CD4-positive, CD25-positive, alpha-beta regulatory T cell (primary cell): ENCODE measurements at regions not wholly inside any gene's neighbourhood (a gene's known extent, or its start where the extent isn't known, plus 50 kb on each side); places are given as distances from the start of the nearest gene placed in this dataset.
"Not testable (repeated sequence)": the region's sequence is repeated elsewhere in the genome, so short reads cannot be mapped to it uniquely, and the experiment has no call there.

Experiments used
- ATAC-seq, 2 donors: fragments of 150-1000 bp; cut with Tn5 transposase; one replicate each; pipeline ENCODE4 v1.10.0; 2021; ENCODE audit warnings: low read depth in 2 of 2, moderate number of reproducible peaks in 2 of 2, moderate library complexity in 1 of 2
- DNase-seq, 3 donors: peaks; one replicate each; pipeline versions ENCODE4 v3.0.0 to v3.0.0-alpha.2; 2012 to 2022; ENCODE audit warnings: mixed read lengths in 1 of 3
- H3K27ac ChIP-seq: one replicate; pipeline ENCODE4 v1.7.0; 2013; ENCODE audit warnings: mild to moderate bottlenecking, low read length; ENCODE audit not compliant: insufficient read depth, poor library complexity, severe bottlenecking
- H3K27me3 ChIP-seq: one replicate; pipeline ENCODE4 v1.7.0; 2013; ENCODE audit warnings: low read length; ENCODE audit not compliant: control insufficient read depth, insufficient read depth
- H3K36me3 ChIP-seq: one replicate; pipeline ENCODE4 v1.7.0; 2013; ENCODE audit warnings: mild to moderate bottlenecking, low read length, moderate library complexity; ENCODE audit not compliant: control insufficient read depth, insufficient read depth
- H3K4me1 ChIP-seq: 2 replicates; pipeline ENCODE4 v1.7.0; 2013; ENCODE audit warnings: mild to moderate bottlenecking, low read length; ENCODE audit not compliant: insufficient read depth, control insufficient read depth, poor library complexity, severe bottlenecking
- H3K4me3 ChIP-seq: one replicate; pipeline ENCODE4 v1.7.0; 2013; ENCODE audit warnings: low read depth, mild to moderate bottlenecking, low read length, moderate library complexity
- H3K9me3 ChIP-seq, 2 experiments: 1 replicate in 1 of 2; 2 replicates in 1 of 2; pipeline ENCODE4 v1.7.0; 2013; ENCODE audit warnings: low read length in 2 of 2, mild to moderate bottlenecking in 1 of 2, moderate library complexity in 1 of 2; ENCODE audit not compliant: control insufficient read depth in 2 of 2
- H3K27ac Mint-ChIP-seq, 3 donors: one replicate each; pipeline ENCODE4 v1.8.0; 2020 to 2022; ENCODE audit warnings: mild to moderate bottlenecking in 3 of 3, mixed read lengths in 3 of 3, moderate library complexity in 2 of 3
- H3K27me3 Mint-ChIP-seq: one replicate; pipeline ENCODE4 v1.8.0; 2022; ENCODE audit warnings: mild to moderate bottlenecking, mixed read lengths
- H3K36me3 Mint-ChIP-seq: one replicate; pipeline ENCODE4 v1.8.0; 2020; ENCODE audit warnings: mixed read lengths
- H3K4me1 Mint-ChIP-seq, 4 donors: one replicate each; pipeline ENCODE4 v1.8.0; 2020 to 2022; ENCODE audit warnings: mixed read lengths in 4 of 4, mild to moderate bottlenecking in 1 of 4
- H3K4me3 Mint-ChIP-seq, 4 donors: one replicate each; pipeline ENCODE4 v1.8.0; 2020 to 2022; ENCODE audit warnings: mild to moderate bottlenecking in 4 of 4, mixed read lengths in 4 of 4, moderate library complexity in 3 of 4
- H3K9me3 Mint-ChIP-seq, 7 donors: one replicate each; pipeline ENCODE4 v1.8.0; 2020 to 2022; ENCODE audit warnings: mixed read lengths in 7 of 7, mild to moderate bottlenecking in 3 of 7, moderate library complexity in 2 of 7

- H3K4me1 ChIP-seq = peaks cover 8% of the 10 kb centered on the region
- Mint-ChIP-seq H3K9me3 (no peaks in the 10 kb centered on the region), H3K27me3 (no peaks in the 10 kb centered on the region), H3K4me1 (peaks cover 6 to 15% (median 11%) of the 10 kb centered on the region in 4 donors), H3K27ac (no peak overlapping the region), H3K36me3 (no peaks in the 10 kb centered on the region), H3K4me3 (peak overlapping the region in 1 of 4 donors; percentile 5)
- no peak for ATAC-seq
- no peaks in the 10 kb centered on the region for H3K9me3 ChIP-seq
- no peak overlapping the region for H3K27ac ChIP-seq
- H3K36me3 ChIP-seq = no peaks in the 10 kb centered on the region
- no peak overlapping the region for H3K4me3 ChIP-seq
- no peak for DNase-seq
- H3K27me3 ChIP-seq = no peaks in the 10 kb centered on the region
Measured at GRCh38 chr5:40227366-40227765, 452.3 kb upstream of the PTGER4 start.

- ATAC-seq = no peak
- H3K9me3 ChIP-seq = no peaks in the 10 kb centered on the region
- Mint-ChIP-seq H3K4me1 (peaks cover 6 to 15% (median 12%) of the 10 kb centered on the region in 4 donors), H3K27me3 (no peaks in the 10 kb centered on the region), H3K4me3 (peak overlapping the region in 1 of 4 donors; percentile 5), H3K9me3 (no peaks in the 10 kb centered on the region), H3K36me3 (no peaks in the 10 kb centered on the region), H3K27ac (no peak overlapping the region)
- H3K4me3 ChIP-seq = no peak overlapping the region
- DNase-seq = no peak
- H3K27ac ChIP-seq = no peak overlapping the region
- H3K4me1 ChIP-seq = peaks cover 8% of the 10 kb centered on the region
- no peaks in the 10 kb centered on the region for H3K36me3 ChIP-seq
- no peaks in the 10 kb centered on the region for H3K27me3 ChIP-seq
Measured at GRCh38 chr5:40226906-40227305, 452.8 kb upstream of the PTGER4 start.

GRCh38 chr5:40225147-40225546 is 454.6 kb upstream of the PTGER4 start:
- H3K36me3 ChIP-seq, H3K9me3 ChIP-seq, H3K36me3 Mint-ChIP-seq, H3K27me3 Mint-ChIP-seq, H3K27ac ChIP-seq, H3K4me1 ChIP-seq, H3K4me3 ChIP-seq, H3K9me3 Mint-ChIP-seq, ATAC-seq, DNase-seq, H3K27me3 ChIP-seq, H3K27ac Mint-ChIP-seq: not testable (repeated sequence)
- Mint-ChIP-seq H3K4me1 (peaks cover 6 to 15% (median 13%) of the 10 kb centered on the region in 4 donors), H3K4me3 (peak overlapping the region in 1 of 4 donors; percentile 64)

- DNase-seq (no peak), ATAC-seq (no peak)
- Mint-ChIP-seq H3K36me3 (no peaks in the 10 kb centered on the region), H3K27ac (peak overlapping the region in 1 of 3 donors; percentile 19), H3K9me3 (peaks cover 0 to 3% (median 0%) of the 10 kb centered on the region in 7 donors), H3K27me3 (no peaks in the 10 kb centered on the region), H3K4me1 (peaks cover 6 to 15% (median 13%) of the 10 kb centered on the region in 4 donors), H3K4me3 (no peak overlapping the region)
- Histone ChIP-seq H3K4me1 (peaks cover 8% of the 10 kb centered on the region), H3K4me3 (peak overlapping the region; percentile 21), H3K27me3 (no peaks in the 10 kb centered on the region), H3K36me3 (no peaks in the 10 kb centered on the region), H3K27ac (no peak overlapping the region), H3K9me3 (no peaks in the 10 kb centered on the region)
Measured at GRCh38 chr5:40224421-40224820, 455.3 kb upstream of the PTGER4 start.

GRCh38 chr5:40223884-40224402 is 455.8 kb upstream of the PTGER4 start:
- Mint-ChIP-seq H3K27ac (peak overlapping the region in 1 of 3 donors; percentile 19), H3K27me3 (no peaks in the 10 kb centered on the region), H3K9me3 (peaks cover 0 to 3% (median 0%) of the 10 kb centered on the region in 7 donors), H3K4me1 (peaks cover 6 to 15% (median 13%) of the 10 kb centered on the region in 4 donors), H3K36me3 (no peaks in the 10 kb centered on the region), H3K4me3 (peak overlapping the region in 1 of 4 donors; percentile 3)
- DNase-seq (peak in 1 of 3 donors; percentile 36), ATAC-seq (peak in 1 of 2 donors; percentile 20)
- H3K36me3 ChIP-seq = no peaks in the 10 kb centered on the region
- no peaks in the 10 kb centered on the region for H3K27me3 ChIP-seq
- no peak overlapping the region for H3K27ac ChIP-seq
- peak overlapping the region; percentile 21 for H3K4me3 ChIP-seq
- H3K4me1 ChIP-seq = peaks cover 8% of the 10 kb centered on the region
- H3K9me3 ChIP-seq = no peaks in the 10 kb centered on the region

GRCh38 chr5:40221796-40222195 is 457.9 kb upstream of the PTGER4 start:
- ATAC-seq (no peak), DNase-seq (no peak)
- H3K4me1 Mint-ChIP-seq = peaks cover 6 to 15% (median 13%) of the 10 kb centered on the region in 4 donors
- no peak overlapping the region for H3K4me3 ChIP-seq
- H3K27me3 Mint-ChIP-seq = no peaks in the 10 kb centered on the region
- no peaks in the 10 kb centered on the region for H3K36me3 ChIP-seq
- H3K4me3 Mint-ChIP-seq = no peak overlapping the region
- H3K9me3 Mint-ChIP-seq = peaks cover 0 to 3% (median 0%) of the 10 kb centered on the region in 7 donors
- H3K27ac Mint-ChIP-seq = no peak overlapping the region
- no peaks in the 10 kb centered on the region for H3K36me3 Mint-ChIP-seq
- no peak overlapping the region for H3K27ac ChIP-seq
- H3K4me1 ChIP-seq = peaks cover 8% of the 10 kb centered on the region
- no peaks in the 10 kb centered on the region for H3K27me3 ChIP-seq
- H3K9me3 ChIP-seq = no peaks in the 10 kb centered on the region

- H3K4me3 ChIP-seq = no peak overlapping the region
- no peaks in the 10 kb centered on the region for H3K27me3 Mint-ChIP-seq
- H3K4me1 Mint-ChIP-seq = peaks cover 6 to 15% (median 13%) of the 10 kb centered on the region in 4 donors
- H3K9me3 Mint-ChIP-seq = peaks cover 0 to 3% (median 0%) of the 10 kb centered on the region in 7 donors
- H3K9me3 ChIP-seq = no peaks in the 10 kb centered on the region
- H3K4me1 ChIP-seq = peaks cover 8% of the 10 kb centered on the region
- H3K36me3 Mint-ChIP-seq = no peaks in the 10 kb centered on the region
- ATAC-seq (no peak), DNase-seq (no peak)
- H3K4me3 Mint-ChIP-seq = peak overlapping the region in 1 of 4 donors; percentile 13
- no peaks in the 10 kb centered on the region for H3K27me3 ChIP-seq
- no peaks in the 10 kb centered on the region for H3K36me3 ChIP-seq
- no peak overlapping the region for H3K27ac Mint-ChIP-seq
- no peak overlapping the region for H3K27ac ChIP-seq
Measured at GRCh38 chr5:40221255-40221654, 458.5 kb upstream of the PTGER4 start.

GRCh38 chr5:40220260-40220659 is 459.5 kb upstream of the PTGER4 start:
- H3K27me3 ChIP-seq = no peaks in the 10 kb centered on the region
- no peaks in the 10 kb centered on the region for H3K36me3 ChIP-seq
- H3K9me3 ChIP-seq = no peaks in the 10 kb centered on the region
- no peaks in the 10 kb centered on the region for H3K36me3 Mint-ChIP-seq
- no peak overlapping the region for H3K4me3 Mint-ChIP-seq
- no peak for ATAC-seq
- no peak overlapping the region for H3K4me3 ChIP-seq
- no peak overlapping the region for H3K27ac Mint-ChIP-seq
- peaks cover 6 to 11% (median 10%) of the 10 kb centered on the region in 4 donors for H3K4me1 Mint-ChIP-seq
- H3K4me1 ChIP-seq = peaks cover 8% of the 10 kb centered on the region
- no peaks in the 10 kb centered on the region for H3K27me3 Mint-ChIP-seq
- H3K9me3 Mint-ChIP-seq = peaks cover 0 to 3% (median 0%) of the 10 kb centered on the region in 7 donors
- no peak overlapping the region for H3K27ac ChIP-seq
- DNase-seq = no peak
